WERI-Rb-1 (cell line): ENCODE measurements at regions not wholly inside any gene's neighbourhood (a gene's known extent, or its start where the extent isn't known, plus 50 kb on each side); places are given as distances from the start of the nearest gene placed in this dataset.
"Not testable (repeated sequence)": the region's sequence is repeated elsewhere in the genome, so short reads cannot be mapped to it uniquely, and the experiment has no call there.

Experiments
- DNase-seq: peaks from one replicate; pipeline ENCODE4 v3.0.0-alpha.2; 2020
- H3K27ac ChIP-seq: fragments of 250-450 bp; sonication (Bioruptor Pico); 2 replicates; pipeline ENCODE4 v1.5.1; 2020; ENCODE audit warnings: mild to moderate bottlenecking, moderate library complexity
- H3K27me3 ChIP-seq: fragments of 250-450 bp; sonication (Bioruptor Pico); 2 replicates; pipeline ENCODE4 v1.5.1; 2021; ENCODE audit warnings: mild to moderate bottlenecking, low read depth, moderate library complexity; ENCODE audit not compliant: insufficient read depth, severe bottlenecking
- H3K36me3 ChIP-seq: fragments of 250-450 bp; sonication (Bioruptor Pico); 2 replicates; pipeline ENCODE4 v1.5.1; 2020; ENCODE audit warnings: mild to moderate bottlenecking, moderate library complexity
- H3K4me3 ChIP-seq: 2 replicates; pipeline ENCODE4 v1.5.1; 2011; ENCODE audit warnings: low read depth, mild to moderate bottlenecking, control low read depth, low read length
- H3K9me3 ChIP-seq: fragments of 250-450 bp; sonication (Bioruptor Pico); 2 replicates; pipeline ENCODE4 v1.5.1; 2021; ENCODE audit warnings: mild to moderate bottlenecking, moderate library complexity; ENCODE audit not compliant: severe bottlenecking
- CTCF ChIP-seq: IDR thresholded peaks from 2 replicates; pipeline ENCODE4 v1.5.1; 2011; ENCODE audit warnings: low read depth, mild to moderate bottlenecking, control low read depth, inconsistent platforms, low read length

GRCh38 chr6:12355354-12355753 is 65.2 kb downstream of the EDN1 start:
- peaks cover 20% of the 10 kb centered on the region for H3K9me3 ChIP-seq
- no peak for TF ChIP-seq CTCF
- DNase-seq, result no peak
- no peak overlapping the region for H3K4me3 ChIP-seq
- no peaks in the 10 kb centered on the region for H3K36me3 ChIP-seq
- no peak overlapping the region for H3K27ac ChIP-seq
- H3K27me3 ChIP-seq, result no peaks in the 10 kb centered on the region

- no peak for TF ChIP-seq CTCF
- H3K27ac ChIP-seq, result no peak overlapping the region
- H3K27me3 ChIP-seq, result no peaks in the 10 kb centered on the region
- no peaks in the 10 kb centered on the region for H3K36me3 ChIP-seq
- no peak for DNase-seq
- H3K4me3 ChIP-seq, result no peak overlapping the region
- peaks cover 12% of the 10 kb centered on the region for H3K9me3 ChIP-seq
Observed at GRCh38 chr6:12356431-12356830, 66.3 kb downstream of the EDN1 start.

GRCh38 chr6:12356983-12357972 is 67.1 kb downstream of the EDN1 start:
- Histone ChIP-seq H3K27me3 (no peaks in the 10 kb centered on the region), H3K9me3 (peaks cover 5% of the 10 kb centered on the region), H3K36me3 (no peaks in the 10 kb centered on the region), H3K27ac (no peak overlapping the region), H3K4me3 (no peak overlapping the region)
- no peak for DNase-seq
- no peak for TF ChIP-seq CTCF

GRCh38 chr6:12359036-12359435 is 68.9 kb downstream of the EDN1 start:
- no peak for DNase-seq
- no peak overlapping the region for H3K4me3 ChIP-seq
- H3K36me3 ChIP-seq, result no peaks in the 10 kb centered on the region
- no peak overlapping the region for H3K27ac ChIP-seq
- no peaks in the 10 kb centered on the region for H3K9me3 ChIP-seq
- H3K27me3 ChIP-seq, result no peaks in the 10 kb centered on the region
- no peak for TF ChIP-seq CTCF

GRCh38 chr6:12361042-12361765 is 71.0 kb downstream of the EDN1 start:
- Histone ChIP-seq H3K9me3 (no peaks in the 10 kb centered on the region), H3K4me3 (no peak overlapping the region), H3K27me3 (no peaks in the 10 kb centered on the region), H3K36me3 (no peaks in the 10 kb centered on the region), H3K27ac (no peak overlapping the region)
- no peak for DNase-seq
- no peak for TF ChIP-seq CTCF

GRCh38 chr6:12363277-12363650 is 73.1 kb downstream of the EDN1 start:
- DNase-seq, H3K4me3 ChIP-seq, H3K36me3 ChIP-seq, H3K27ac ChIP-seq, H3K9me3 ChIP-seq, H3K27me3 ChIP-seq: not testable (repeated sequence)
